Memory B cell (primary cell): ENCODE measurements at regions not wholly inside any gene's neighbourhood (a gene's known extent, or its start where the extent isn't known, plus 50 kb on each side); places are given as distances from the start of the nearest gene placed in this dataset.

ENCODE experiments used
- ATAC-seq: fragments of 150-1000 bp; cut with Tn5 transposase; 2 replicates; pipeline ENCODE4 v1.10.0; 2021; ENCODE audit warnings: low read depth, mild to moderate bottlenecking, moderate library complexity
- DNase-seq, 2 donors: peaks; one replicate each; pipeline ENCODE4 v3.0.0; 2022; ENCODE audit warnings: low spot score in 2 of 2
- H3K27ac Mint-ChIP-seq: one replicate; pipeline ENCODE4 v1.8.0; 2022; ENCODE audit warnings: mild to moderate bottlenecking, moderate library complexity, mixed read lengths
- H3K27me3 Mint-ChIP-seq: one replicate; pipeline ENCODE4 v1.8.0; 2022; ENCODE audit warnings: mixed read lengths
- H3K36me3 Mint-ChIP-seq: one replicate; pipeline ENCODE4 v1.8.0; 2022; ENCODE audit warnings: mild to moderate bottlenecking, mixed read lengths
- H3K4me1 Mint-ChIP-seq: one replicate; pipeline ENCODE4 v1.8.0; 2022; ENCODE audit warnings: mixed read lengths
- H3K4me3 Mint-ChIP-seq: one replicate; pipeline ENCODE4 v1.8.0; 2022; ENCODE audit warnings: mild to moderate bottlenecking, moderate library complexity, mixed read lengths
- H3K9me3 Mint-ChIP-seq: one replicate; pipeline ENCODE4 v1.8.0; 2022; ENCODE audit warnings: mixed read lengths

- Mint-ChIP-seq H3K4me3 (no peak overlapping the region), H3K36me3 (no peaks in the 10 kb centered on the region), H3K9me3 (peaks cover 8% of the 10 kb centered on the region), H3K27ac (no peak overlapping the region), H3K4me1 (no peaks in the 10 kb centered on the region), H3K27me3 (peaks cover 11% of the 10 kb centered on the region)
- ATAC-seq (no peak), DNase-seq (no peak)
Measured at GRCh38 chr2:72037261-72037666, 110.4 kb downstream of the CYP26B1 start.

- DNase-seq: no peak
- no peaks in the 10 kb centered on the region for H3K4me1 Mint-ChIP-seq
- no peak overlapping the region for H3K4me3 Mint-ChIP-seq
- no peak overlapping the region for H3K27ac Mint-ChIP-seq
- ATAC-seq: no peak
- no peaks in the 10 kb centered on the region for H3K36me3 Mint-ChIP-seq
- H3K27me3 Mint-ChIP-seq: peaks cover 11% of the 10 kb centered on the region
- peaks cover 8% of the 10 kb centered on the region for H3K9me3 Mint-ChIP-seq
Measured at GRCh38 chr2:72036595-72036994, 111.1 kb downstream of the CYP26B1 start.

- Mint-ChIP-seq H3K4me1 (no peaks in the 10 kb centered on the region), H3K36me3 (no peaks in the 10 kb centered on the region), H3K9me3 (peaks cover 6% of the 10 kb centered on the region), H3K27me3 (peaks cover 8% of the 10 kb centered on the region), H3K27ac (no peak overlapping the region), H3K4me3 (no peak overlapping the region)
- DNase-seq (no peak), ATAC-seq (no peak)
Measured at GRCh38 chr2:72036173-72036545, 111.5 kb downstream of the CYP26B1 start.

GRCh38 chr2:72035518-72036172, 112.0 kb downstream of the CYP26B1 start:
- peaks cover 4% of the 10 kb centered on the region for H3K9me3 Mint-ChIP-seq
- H3K27ac Mint-ChIP-seq: no peak overlapping the region
- H3K4me3 Mint-ChIP-seq: no peak overlapping the region
- H3K36me3 Mint-ChIP-seq: no peaks in the 10 kb centered on the region
- peaks cover 7% of the 10 kb centered on the region for H3K27me3 Mint-ChIP-seq
- no peak for ATAC-seq
- DNase-seq: no peak
- no peaks in the 10 kb centered on the region for H3K4me1 Mint-ChIP-seq

GRCh38 chr2:72034353-72035095, 113.1 kb downstream of the CYP26B1 start:
- H3K4me1 Mint-ChIP-seq: no peaks in the 10 kb centered on the region

GRCh38 chr2:72033636-72034035, 114.0 kb downstream of the CYP26B1 start:
- DNase-seq (no peak), ATAC-seq (no peak)
- H3K27me3 Mint-ChIP-seq: peaks cover 7% of the 10 kb centered on the region
- H3K4me3 Mint-ChIP-seq: no peak overlapping the region
- no peaks in the 10 kb centered on the region for H3K4me1 Mint-ChIP-seq
- peaks cover 4% of the 10 kb centered on the region for H3K9me3 Mint-ChIP-seq
- H3K36me3 Mint-ChIP-seq: no peaks in the 10 kb centered on the region
- H3K27ac Mint-ChIP-seq: no peak overlapping the region

More at GRCh38 chr2:72034353-72035095, 113.1 kb downstream of the CYP26B1 start:
- no peak for DNase-seq
- Mint-ChIP-seq H3K4me3 (no peak overlapping the region), H3K27me3 (peaks cover 7% of the 10 kb centered on the region), H3K36me3 (no peaks in the 10 kb centered on the region), H3K27ac (no peak overlapping the region), H3K9me3 (peaks cover 4% of the 10 kb centered on the region)
- ATAC-seq: no peak

- DNase-seq (no peak), ATAC-seq (no peak)
- H3K9me3 Mint-ChIP-seq: peaks cover 4% of the 10 kb centered on the region
- peaks cover 10% of the 10 kb centered on the region for H3K27me3 Mint-ChIP-seq
- no peak overlapping the region for H3K27ac Mint-ChIP-seq
- no peaks in the 10 kb centered on the region for H3K4me1 Mint-ChIP-seq
- no peak overlapping the region for H3K4me3 Mint-ChIP-seq
- H3K36me3 Mint-ChIP-seq: no peaks in the 10 kb centered on the region
Measured at GRCh38 chr2:72032481-72033041, 115.1 kb downstream of the CYP26B1 start.

GRCh38 chr2:72031346-72032110, 116.1 kb downstream of the CYP26B1 start:
- peaks cover 10% of the 10 kb centered on the region for H3K27me3 Mint-ChIP-seq
- ATAC-seq: no peak
- H3K4me1 Mint-ChIP-seq: no peaks in the 10 kb centered on the region
- peaks cover 4% of the 10 kb centered on the region for H3K9me3 Mint-ChIP-seq
- no peak for DNase-seq
- H3K36me3 Mint-ChIP-seq: no peaks in the 10 kb centered on the region
- no peak overlapping the region for H3K4me3 Mint-ChIP-seq
- no peak overlapping the region for H3K27ac Mint-ChIP-seq

GRCh38 chr2:72028996-72029395, 118.7 kb downstream of the CYP26B1 start:
- ATAC-seq: no peak
- no peak for DNase-seq
- H3K9me3 Mint-ChIP-seq: peaks cover 4% of the 10 kb centered on the region
- no peak overlapping the region for H3K27ac Mint-ChIP-seq
- no peaks in the 10 kb centered on the region for H3K36me3 Mint-ChIP-seq
- peaks cover 10% of the 10 kb centered on the region for H3K27me3 Mint-ChIP-seq
- no peak overlapping the region for H3K4me3 Mint-ChIP-seq
- H3K4me1 Mint-ChIP-seq: no peaks in the 10 kb centered on the region

GRCh38 chr2:72028351-72028995, 119.2 kb downstream of the CYP26B1 start:
- H3K9me3 Mint-ChIP-seq: no peaks in the 10 kb centered on the region
- H3K4me3 Mint-ChIP-seq: no peak overlapping the region
- H3K36me3 Mint-ChIP-seq: no peaks in the 10 kb centered on the region
- no peaks in the 10 kb centered on the region for H3K4me1 Mint-ChIP-seq
- DNase-seq: no peak
- no peak overlapping the region for H3K27ac Mint-ChIP-seq
- peaks cover 6% of the 10 kb centered on the region for H3K27me3 Mint-ChIP-seq
- no peak for ATAC-seq

GRCh38 chr2:72027426-72028161, 120.1 kb downstream of the CYP26B1 start:
- H3K27ac Mint-ChIP-seq: no peak overlapping the region
- no peak overlapping the region for H3K4me3 Mint-ChIP-seq
- ATAC-seq (no peak), DNase-seq (no peak)
- no peaks in the 10 kb centered on the region for H3K36me3 Mint-ChIP-seq
- H3K4me1 Mint-ChIP-seq: no peaks in the 10 kb centered on the region
- no peaks in the 10 kb centered on the region for H3K9me3 Mint-ChIP-seq
- H3K27me3 Mint-ChIP-seq: peaks cover 4% of the 10 kb centered on the region

- H3K36me3 Mint-ChIP-seq: no peaks in the 10 kb centered on the region
- H3K4me3 Mint-ChIP-seq: no peak overlapping the region
- H3K27ac Mint-ChIP-seq: no peak overlapping the region
- peaks cover 4% of the 10 kb centered on the region for H3K9me3 Mint-ChIP-seq
- no peak for DNase-seq
- peaks cover 4% of the 10 kb centered on the region for H3K27me3 Mint-ChIP-seq
- no peak for ATAC-seq
- H3K4me1 Mint-ChIP-seq: no peaks in the 10 kb centered on the region
Measured at GRCh38 chr2:72026819-72027425, 120.7 kb downstream of the CYP26B1 start.
